ENCODE measurements at regions not wholly inside any gene's neighbourhood (a gene's known extent, or its start where the extent isn't known, plus 50 kb on each side); places are given as distances from the start of the nearest gene placed in this dataset.
"Not testable (repeated sequence)": the region's sequence is repeated elsewhere in the genome, so short reads cannot be mapped to it uniquely, and the experiment has no call there.

DNA sequence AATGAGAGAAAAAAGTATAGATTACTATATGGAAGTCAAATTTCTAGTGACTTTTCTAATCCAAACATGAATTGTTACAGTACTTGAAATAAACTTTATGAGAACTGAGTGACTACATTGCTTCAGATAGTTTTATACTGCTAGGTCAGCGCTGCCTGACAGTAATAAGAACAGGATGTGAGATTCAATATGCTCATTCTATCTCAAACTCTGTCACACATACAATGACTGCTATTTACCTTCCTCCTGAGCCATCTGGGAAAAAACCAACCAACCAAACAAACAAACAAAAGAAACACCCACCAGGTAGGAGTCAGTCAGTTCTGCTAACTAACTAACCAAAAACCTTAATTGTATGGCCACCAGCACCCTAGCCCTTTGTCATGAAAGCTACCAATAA is 89.0 kb upstream of the NOTCH2NLA start:
- DNase-seq: not testable (repeated sequence)

- not testable (repeated sequence) for DNase-seq
Observed at GRCh38 chr1:146314449-146315246, 85.8 kb upstream of the NOTCH2NLA start.

DNA sequence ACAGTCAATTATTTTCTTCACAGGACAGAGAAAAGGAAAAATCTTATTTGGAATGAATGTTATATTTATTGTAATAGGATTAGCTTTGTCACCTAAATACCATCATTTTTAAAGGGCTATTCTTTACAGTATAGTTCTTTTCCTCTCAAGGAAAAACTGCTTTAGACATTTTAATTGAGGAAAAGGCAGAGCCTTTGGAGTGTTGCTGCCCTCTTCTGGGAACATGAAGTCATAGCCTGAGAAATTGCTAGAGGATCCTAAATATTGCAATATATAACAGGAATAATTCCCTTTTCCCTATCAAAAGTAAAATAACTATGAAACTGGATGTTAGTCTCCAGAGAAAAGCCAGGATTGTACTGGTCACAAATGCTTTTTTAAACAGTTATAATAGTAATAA is 81.8 kb upstream of the NOTCH2NLA start:
- DNase-seq: not testable (repeated sequence)

- not testable (repeated sequence) for DNase-seq
Observed at GRCh38 chr1:146309427-146309826, 80.6 kb upstream of the NOTCH2NLA start.

- DNase-seq: not testable (repeated sequence)
Observed at GRCh38 chr1:146308892-146309291, 80.1 kb upstream of the NOTCH2NLA start.

DNA sequence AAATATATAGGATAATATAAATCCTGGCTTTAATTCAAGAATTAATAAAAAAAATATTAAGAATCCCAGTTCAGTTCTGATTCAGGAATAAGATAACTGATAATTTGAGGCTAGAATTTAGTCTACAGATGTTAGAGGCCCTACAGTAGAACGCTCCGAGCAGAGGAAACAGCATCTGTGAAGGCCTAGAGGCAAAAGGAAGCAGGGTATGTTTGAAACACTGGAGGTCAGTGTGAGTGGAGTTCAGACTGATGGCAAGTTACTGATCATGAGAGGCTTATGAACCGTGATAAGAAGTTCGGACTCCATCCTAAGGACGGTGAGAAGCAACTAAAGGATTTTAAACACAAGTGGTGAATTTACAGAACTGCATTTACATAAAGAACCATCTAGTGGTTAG is 79.3 kb upstream of the NOTCH2NLA start:
- DNase-seq: not testable (repeated sequence)

- not testable (repeated sequence) for DNase-seq
Observed at GRCh38 chr1:146307632-146308031, 78.8 kb upstream of the NOTCH2NLA start.

DNA sequence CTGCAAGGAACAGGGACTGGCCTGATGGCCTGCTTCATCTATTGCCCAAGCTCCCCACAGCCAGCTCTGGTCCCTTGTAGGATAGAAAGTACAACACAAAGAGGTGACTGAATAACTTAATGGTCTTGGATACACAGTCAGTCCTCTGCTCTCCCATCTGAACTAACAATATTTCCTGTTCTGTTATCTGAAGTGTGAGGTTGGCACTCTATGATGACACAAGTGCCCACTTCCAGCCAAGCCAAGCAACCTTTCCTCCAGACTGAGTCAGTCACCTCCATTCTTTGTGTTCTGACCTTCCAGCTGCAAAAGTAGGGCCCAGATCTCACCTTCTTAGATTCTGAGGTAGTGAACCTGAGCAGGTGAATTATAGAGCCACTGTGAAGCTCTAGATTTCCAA is 77.8 kb upstream of the NOTCH2NLA start:
- not testable (repeated sequence) for DNase-seq

DNA sequence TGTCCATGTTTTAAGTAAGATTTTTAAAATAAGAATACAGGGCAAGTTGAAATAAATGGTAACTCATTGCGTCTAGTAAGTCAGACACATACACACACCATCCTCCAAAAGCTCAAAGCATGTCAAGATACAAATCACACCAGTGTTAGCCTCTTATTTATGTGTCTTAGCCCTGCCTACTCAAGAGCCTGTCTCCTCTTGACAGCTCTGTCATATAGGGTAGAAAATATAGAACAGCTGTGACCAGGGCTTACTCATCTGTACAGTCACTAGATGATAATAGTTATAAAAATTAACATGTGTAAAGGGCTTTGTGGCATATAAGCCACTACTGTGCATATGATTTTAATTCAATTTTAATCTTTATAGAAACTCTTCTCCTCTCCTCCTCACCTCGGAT is 76.6 kb upstream of the NOTCH2NLA start:
- DNase-seq: not testable (repeated sequence)

DNA sequence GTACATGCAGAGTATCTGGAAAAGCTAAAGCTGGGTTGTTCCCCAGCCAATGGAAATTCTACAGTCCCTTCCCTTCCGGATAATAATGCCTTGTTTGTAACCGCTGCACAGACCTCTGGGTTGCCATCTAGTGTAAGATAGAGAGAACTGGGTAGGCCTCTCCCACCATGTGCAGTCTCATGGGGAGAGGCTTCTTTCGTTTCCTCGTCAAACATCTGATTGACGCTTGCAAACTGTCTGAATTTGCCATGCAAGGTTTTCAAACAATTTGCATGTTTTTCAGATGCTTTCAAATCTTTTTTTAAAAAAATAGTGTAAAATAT is 69.7 kb upstream of the NOTCH2NLA start:
- DNase-seq: not testable (repeated sequence)

DNA sequence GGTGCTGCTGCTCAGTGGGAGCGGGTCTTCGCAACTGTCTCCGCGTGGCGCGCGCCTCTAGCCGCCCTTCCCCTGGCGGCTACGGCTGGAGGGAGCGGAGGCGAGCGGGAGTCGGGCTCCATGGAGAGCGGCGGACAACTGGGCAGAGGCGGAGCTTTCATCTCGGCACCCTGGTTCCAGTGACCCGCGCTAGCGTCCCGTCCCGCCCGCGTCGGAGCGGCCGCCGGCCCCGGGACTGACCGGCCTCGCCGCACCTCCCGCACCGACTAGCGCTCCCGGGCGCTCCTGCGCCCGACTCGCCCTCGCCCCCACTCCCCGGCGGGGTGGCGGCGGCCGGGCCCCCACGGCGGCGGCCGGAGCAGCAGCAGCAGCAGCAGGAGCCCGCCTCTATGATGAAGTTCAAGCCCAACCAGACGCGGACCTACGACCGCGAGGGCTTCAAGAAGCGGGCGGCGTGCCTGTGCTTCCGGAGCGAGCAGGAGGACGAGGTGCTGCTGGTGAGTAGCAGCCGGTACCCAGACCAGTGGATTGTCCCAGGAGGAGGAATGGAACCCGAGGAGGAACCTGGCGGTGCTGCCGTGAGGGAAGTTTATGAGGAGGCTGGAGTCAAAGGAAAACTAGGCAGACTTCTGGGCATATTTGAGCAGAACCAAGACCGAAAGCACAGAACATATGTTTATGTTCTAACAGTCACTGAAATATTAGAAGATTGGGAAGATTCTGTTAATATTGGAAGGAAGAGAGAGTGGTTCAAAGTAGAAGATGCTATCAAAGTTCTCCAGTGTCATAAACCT is 69.2 kb upstream of the NOTCH2NLA start:
- not testable (repeated sequence) for DNase-seq

DNA sequence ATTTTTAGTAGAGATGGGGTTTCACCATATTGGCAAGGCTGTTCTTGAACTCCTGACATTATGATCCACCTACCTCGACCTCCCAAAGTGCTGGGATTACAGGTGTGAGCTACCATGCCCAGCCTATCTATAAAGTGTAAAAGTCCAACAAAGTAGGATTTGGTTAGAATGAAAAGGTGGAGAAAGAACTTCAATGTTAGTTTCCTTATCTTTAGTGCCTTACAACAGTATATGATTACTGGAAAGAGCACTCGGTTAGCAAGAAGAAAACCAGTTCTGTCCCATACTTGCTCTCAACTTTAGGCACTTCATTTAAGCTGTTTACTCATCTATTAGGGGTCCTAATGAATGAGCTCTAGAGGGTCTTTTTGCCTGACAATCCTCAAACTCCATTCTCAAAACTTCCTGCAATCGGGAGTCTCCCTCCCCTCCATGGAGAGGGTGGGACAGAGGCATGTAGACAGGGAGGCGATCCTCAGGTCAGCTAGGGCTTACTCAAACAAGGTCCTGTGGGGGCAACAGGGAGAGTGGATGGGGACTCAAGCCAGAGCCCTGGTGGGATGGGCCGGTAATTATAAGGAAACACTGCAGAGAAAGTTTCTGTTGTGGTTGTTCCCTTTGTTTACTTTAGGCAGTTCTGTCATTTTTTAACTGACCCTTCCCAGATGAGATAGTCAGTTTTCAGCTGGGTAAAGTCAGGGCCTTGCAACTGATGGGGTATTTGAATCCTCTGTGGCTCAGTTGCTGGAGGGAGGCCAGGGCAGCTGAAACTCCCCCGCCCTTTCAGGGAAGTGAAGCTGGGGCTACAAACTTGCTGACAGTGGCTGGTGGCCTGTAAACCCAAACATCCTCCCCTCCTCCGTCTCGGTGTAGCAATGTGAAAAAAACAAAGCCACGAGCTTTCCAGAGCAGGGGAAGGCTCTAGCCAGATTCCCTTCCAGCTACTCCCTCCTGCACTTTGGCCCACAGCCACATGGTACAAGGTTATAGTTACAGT is 64.4 kb upstream of the NOTCH2NLA start:
- DNase-seq: not testable (repeated sequence)

- DNase-seq: not testable (repeated sequence)
Observed at GRCh38 chr1:146292424-146292823, 63.6 kb upstream of the NOTCH2NLA start.

DNA sequence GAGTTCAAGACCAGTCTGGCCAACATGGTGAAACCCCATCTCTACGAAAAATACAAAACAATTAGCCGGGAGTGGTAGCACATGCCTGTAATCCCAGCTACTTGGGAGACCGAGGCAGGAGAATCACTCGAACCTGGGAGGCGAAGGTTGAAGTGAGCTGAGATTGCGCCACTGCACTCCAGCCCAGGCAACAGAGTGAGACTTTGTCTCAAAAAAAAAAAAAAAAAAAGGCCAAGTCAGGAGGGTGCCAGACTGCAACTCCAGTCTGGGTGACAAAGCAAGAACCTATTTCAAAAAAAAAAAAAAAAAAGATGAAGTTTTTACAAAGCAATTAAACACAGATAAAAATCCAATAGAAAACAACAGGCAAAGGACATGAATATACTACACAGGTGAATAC is 59.1 kb upstream of the NOTCH2NLA start:
- DNase-seq: not testable (repeated sequence)

- DNase-seq: not testable (repeated sequence)
Observed at GRCh38 chr1:146284760-146285159, 55.9 kb upstream of the NOTCH2NLA start.

- DNase-seq: not testable (repeated sequence)
Observed at GRCh38 chr1:146283527-146283880, 54.7 kb upstream of the NOTCH2NLA start.

DNA sequence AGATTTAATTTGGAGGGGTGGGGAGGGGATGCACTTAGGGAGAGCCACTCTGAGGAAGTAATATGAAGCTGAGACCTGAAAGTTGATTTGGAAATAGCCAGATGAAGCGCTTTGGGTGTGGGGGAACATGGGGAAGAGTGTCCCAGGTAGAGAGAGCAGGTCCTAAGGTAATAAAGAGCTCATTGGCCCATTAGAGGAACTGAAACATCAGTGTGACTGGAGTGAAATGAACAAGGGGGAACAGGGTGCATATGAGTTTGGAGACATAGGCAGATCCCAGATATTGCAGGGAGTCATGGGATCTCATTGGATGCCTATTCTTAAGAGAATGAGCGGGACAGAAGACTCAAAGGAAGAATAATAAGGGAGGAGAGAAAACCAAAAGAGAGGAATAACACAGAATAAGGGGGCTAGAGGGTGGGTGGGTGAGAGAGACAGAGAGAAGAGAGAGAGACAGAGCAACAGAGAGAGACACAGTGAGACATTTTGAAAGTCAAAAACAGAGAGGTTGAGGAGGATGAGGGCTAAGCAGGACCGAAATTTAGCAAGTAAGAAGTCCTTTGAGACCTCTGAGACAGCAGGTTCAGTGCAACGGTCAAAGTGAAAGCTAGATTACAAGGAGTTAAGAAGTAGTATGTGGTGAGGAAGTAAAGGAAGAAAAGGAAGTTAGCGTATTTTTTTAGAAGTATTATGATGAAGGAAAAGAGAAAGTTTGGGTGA is 54.1 kb upstream of the NOTCH2NLA start:
- DNase-seq: not testable (repeated sequence)

- DNase-seq: not testable (repeated sequence)
Observed at GRCh38 chr1:146281522-146281921, 52.7 kb upstream of the NOTCH2NLA start.

- not testable (repeated sequence) for DNase-seq
Observed at GRCh38 chr1:146278758-146279157, 49.9 kb upstream of the NOTCH2NLA start.
